Stimulated activated CD4-positive, alpha-beta T cell treated with anti-CD3 and anti-CD28 coated beads, Interleukin-4, amount 100 ng/mL, for 4 hours (primary cell): ENCODE measurements at regions not wholly inside any gene's neighbourhood (a gene's known extent, or its start where the extent isn't known, plus 50 kb on each side); places are given as distances from the start of the nearest gene placed in this dataset.

Experiments
- DNase-seq, 2 experiments: peaks; one replicate each; pipeline ENCODE4 v3.0.0-alpha.2; 2020

DNA sequence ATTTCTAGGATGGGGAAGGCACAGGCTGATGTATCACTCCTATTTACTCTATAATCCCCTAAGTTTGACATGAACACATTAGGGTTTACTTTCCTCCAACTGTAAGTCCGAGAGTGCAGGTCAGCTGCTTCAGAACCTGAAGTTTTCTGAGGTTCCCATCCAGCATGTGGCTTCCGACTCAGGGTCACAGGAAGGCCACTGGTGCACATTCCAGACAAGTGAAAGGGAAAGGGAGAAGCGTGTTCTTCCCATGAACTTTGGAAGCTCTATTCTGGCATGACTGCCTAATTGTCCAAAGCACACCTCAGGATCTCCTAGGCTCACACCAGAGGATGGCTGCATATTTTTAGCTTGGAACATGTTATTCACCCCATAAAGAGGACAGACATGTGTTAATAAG, 602.6 kb downstream of the SEMA5A start:
- no peak for DNase-seq

DNA sequence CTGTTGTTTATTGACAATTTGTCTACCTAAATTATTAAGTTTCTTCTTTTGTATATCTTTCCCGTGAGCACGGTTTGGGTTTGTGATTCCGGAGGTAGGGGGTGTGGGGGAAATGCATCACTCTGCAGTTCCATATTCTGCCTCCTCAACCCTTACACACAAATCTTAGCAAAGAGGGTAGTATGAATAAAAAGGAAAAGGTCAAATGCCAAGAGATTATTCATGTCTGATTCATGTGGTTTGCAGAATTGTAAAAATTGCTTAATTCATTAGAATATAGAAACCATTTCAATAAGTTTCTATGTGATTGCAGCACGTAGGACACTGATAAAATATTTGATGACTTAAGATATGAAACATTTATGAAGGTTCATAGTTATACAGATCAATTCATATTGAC, 601.9 kb downstream of the SEMA5A start:
- DNase-seq = no peak

GRCh38 chr5:8945972-8946371, 599.9 kb downstream of the SEMA5A start:
- no peak for DNase-seq

GRCh38 chr5:8949908-8950307, 596.0 kb downstream of the SEMA5A start:
- no peak for DNase-seq

DNA sequence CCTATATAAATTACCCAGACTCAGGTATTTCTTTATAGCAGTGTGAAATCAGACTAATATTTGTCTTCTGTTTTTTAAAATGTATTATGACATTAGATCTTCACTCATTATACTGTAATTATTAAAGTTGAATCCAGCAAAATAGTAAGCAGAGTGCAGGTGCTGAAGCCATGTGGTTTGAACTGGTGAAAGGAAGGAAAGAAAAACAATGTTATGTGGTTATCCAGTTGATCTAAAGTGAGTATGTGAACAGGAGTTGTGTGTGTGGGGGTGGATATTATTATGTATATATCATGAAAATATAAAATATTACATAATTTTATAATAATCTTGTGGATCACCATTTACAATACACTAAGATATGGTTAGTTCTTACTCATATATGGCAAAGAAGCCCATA, 593.7 kb downstream of the SEMA5A start:
- no peak for DNase-seq

GRCh38 chr5:8953016-8953415, 592.9 kb downstream of the SEMA5A start:
- DNase-seq = no peak

- DNase-seq = no peak
Observed at GRCh38 chr5:8953911-8954438, 591.9 kb downstream of the SEMA5A start.

DNA sequence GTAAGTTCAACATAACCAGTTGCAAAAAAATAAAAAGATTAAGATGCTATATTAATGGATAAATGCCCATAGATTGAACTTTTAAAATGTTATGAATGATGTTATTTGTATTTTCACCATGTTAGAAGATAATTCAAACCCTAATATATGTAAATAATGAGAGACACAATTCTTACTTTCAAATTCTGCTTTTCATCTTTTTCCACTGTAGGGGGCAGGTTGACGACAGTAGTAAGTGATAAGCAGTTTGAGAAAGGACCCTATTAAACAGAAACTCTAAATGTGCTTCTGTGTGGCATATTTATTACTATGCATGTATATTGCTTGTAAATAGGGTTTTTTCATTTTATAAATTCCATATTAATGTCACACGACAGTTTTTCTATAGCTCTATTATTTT, 591.1 kb downstream of the SEMA5A start:
- DNase-seq = no peak

DNA sequence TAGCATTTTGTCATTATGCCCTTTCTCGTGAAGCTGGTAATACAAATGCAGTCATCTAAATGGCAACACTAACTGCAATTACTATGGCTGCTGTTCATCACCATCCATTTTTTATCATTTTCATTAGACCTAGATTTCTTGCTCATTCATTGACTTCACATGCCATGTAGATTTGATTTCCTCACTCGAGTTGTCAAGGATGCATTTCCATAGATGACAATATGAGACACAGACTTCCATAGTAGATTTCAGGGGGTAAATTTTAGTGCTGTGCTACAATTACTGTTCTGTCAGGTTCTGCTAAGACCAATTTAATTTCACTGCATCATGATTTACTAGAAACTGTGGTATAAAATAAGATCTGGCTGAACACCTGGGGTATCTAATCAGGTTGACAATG, 589.2 kb downstream of the SEMA5A start:
- no peak for DNase-seq

DNA sequence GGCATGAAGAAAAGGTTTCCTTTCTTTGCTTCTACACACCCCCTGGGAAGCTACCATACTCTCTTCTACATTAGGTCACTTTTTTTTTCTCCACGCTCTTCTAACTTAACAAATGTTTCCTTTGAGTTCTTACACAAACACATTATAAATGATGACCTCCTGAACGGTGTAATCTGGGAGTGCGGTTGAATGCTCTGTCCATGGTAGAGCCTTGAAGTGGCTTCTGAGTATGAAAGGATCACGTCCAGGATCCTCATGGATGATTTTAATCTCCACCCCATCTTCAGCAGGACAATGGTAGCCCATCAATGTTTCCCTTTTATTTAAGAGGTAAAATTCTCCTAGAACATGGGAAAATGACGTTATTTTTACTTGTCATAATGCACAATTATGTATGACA, 587.3 kb downstream of the SEMA5A start:
- DNase-seq = no peak

DNA sequence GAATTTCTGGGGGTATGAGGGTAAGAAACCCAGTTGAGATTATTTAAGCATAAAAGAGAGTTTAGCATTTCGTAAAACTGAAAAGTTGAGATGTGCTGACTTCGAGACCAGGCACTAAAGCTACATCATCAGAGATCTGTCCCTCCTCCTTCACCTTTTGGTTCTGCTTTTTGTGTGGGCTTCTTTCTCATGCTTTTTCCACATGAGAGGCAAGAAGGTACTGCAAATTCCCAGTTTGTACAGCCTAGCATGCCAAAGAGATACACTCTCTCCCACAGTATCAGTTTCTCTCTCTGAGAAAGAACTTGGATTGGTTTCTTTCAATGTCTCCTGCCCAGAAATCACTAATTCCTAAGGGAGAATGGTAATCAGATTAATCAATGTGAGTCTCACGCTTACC, 584.7 kb downstream of the SEMA5A start:
- no peak for DNase-seq

DNA sequence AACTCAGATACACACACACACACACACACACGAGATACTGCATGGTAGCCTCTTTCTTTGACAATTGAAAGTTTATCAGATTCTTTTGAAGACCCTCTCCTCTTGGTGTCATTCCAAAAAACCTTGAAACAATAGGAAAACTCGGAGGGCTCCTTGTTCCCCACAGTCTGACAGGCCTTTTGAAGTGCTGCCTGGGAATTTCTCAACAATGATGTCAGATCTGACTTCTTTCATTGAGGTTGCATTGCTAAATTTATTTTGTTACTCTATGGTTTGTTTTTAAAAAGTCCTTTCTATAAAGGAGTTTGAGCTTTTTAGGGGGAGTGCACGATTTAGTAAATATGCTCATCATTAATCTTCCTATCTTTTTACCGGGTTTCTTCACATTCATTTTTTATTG, 583.9 kb downstream of the SEMA5A start:
- no peak for DNase-seq

DNA sequence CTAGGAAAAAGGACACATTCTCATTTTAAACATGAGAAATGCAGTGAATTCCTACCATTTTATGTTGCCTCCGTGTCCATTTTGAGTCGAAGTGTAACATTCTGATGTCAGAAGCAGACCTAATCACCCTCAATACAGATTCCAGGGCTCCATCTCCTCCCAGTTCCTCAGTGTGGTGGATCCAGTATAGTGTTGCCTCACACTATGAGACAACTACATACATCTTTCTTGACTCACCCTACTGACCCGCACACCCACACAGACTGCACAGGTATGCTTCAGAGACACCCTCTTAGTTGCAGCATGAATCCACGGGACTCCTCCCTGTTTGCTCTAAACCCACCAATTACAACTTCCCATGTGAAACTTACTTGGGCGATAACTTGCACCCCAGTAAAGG, 564.9 kb downstream of the SEMA5A start:
- DNase-seq = no peak

GRCh38 chr5:8981496-8981895, 564.4 kb downstream of the SEMA5A start:
- no peak for DNase-seq

DNA sequence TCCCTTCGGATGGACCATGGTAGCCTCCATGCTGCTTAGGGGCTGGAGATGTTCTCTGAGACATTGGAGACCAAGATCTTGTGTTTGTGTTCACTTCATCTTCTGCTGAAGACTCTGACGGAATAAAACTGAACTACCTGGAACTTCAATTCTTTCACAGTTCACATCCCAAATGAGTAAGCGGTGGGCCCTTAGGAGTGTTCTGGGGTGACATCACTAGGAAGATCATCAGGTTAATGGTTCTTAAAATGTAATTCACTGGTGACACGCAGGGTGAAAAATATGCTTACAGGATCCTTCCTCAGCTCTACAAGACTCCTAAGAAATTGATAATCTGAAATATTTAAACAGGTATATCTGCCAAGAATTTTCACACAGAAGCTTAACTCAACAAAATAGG, 561.5 kb downstream of the SEMA5A start:
- DNase-seq = no peak
